ES-I3 (cell line): ENCODE measurements at regions not wholly inside any gene's neighbourhood (a gene's known extent, or its start where the extent isn't known, plus 50 kb on each side); places are given as distances from the start of the nearest gene placed in this dataset.
"Not testable (repeated sequence)": the region's sequence is repeated elsewhere in the genome, so short reads cannot be mapped to it uniquely, and the experiment has no call there.

Experiments used
- H3K36me3 ChIP-seq: 2 replicates; pipeline ENCODE4 v1.6.1; 2013; ENCODE audit warnings: mild to moderate bottlenecking, low read length, control low read depth, moderate library complexity; ENCODE audit not compliant: insufficient read depth
- H3K4me1 ChIP-seq: 2 replicates; pipeline ENCODE4 v1.6.1; 2013; ENCODE audit warnings: mild to moderate bottlenecking, control low read depth, low read length; ENCODE audit not compliant: insufficient read depth
- H3K9ac ChIP-seq: 2 replicates; pipeline ENCODE4 v1.6.1; 2013; ENCODE audit warnings: low read depth, mild to moderate bottlenecking, low read length, moderate library complexity
- H3K9me3 ChIP-seq: 2 replicates; pipeline ENCODE4 v1.6.1; 2013; ENCODE audit warnings: mild to moderate bottlenecking, low read length, moderate library complexity; ENCODE audit not compliant: control insufficient read depth, insufficient read depth

DNA sequence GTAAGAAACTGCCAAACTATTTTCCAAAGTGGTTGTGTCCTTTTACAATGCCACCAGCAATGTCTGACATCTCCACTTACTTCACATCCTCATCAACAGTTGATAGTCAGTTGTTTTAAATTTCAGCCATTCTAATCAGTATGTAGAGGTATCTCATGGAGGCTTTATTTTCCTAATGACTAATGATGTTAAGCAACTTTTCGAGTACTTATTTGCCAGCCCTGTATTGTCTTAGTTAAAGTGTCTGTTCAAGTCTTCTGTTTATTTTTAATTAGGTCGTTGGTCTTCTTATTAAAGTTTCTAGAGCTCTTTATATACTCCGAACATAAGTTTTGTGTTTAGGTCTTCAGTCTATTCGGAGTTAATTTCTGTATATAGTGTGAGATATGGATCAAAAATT lies 54.9 kb upstream of the NBPF12 start:
- not testable (repeated sequence) for H3K4me1 ChIP-seq, H3K9me3 ChIP-seq, H3K9ac ChIP-seq, H3K36me3 ChIP-seq

DNA sequence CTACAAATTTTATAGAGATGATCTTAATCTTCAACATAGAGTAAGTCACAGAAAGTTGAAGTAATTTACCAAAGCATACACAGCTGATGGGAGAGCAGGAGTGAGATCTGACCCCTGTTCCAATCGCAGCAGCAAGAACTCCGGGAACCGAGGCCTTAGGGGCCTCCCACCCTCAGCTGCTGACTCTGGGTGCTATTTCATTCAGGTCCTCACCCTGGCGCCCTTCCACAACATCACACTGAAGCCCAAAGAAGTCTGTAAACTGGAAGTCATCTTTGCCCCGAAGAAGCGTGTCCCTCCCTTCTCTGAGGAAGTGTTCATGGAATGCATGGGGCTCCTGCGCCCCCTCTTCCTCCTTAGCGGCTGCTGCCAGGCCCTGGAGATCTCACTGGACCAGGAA lies 57.0 kb upstream of the NBPF12 start:
- not testable (repeated sequence) for H3K9me3 ChIP-seq, H3K36me3 ChIP-seq, H3K4me1 ChIP-seq, H3K9ac ChIP-seq

DNA sequence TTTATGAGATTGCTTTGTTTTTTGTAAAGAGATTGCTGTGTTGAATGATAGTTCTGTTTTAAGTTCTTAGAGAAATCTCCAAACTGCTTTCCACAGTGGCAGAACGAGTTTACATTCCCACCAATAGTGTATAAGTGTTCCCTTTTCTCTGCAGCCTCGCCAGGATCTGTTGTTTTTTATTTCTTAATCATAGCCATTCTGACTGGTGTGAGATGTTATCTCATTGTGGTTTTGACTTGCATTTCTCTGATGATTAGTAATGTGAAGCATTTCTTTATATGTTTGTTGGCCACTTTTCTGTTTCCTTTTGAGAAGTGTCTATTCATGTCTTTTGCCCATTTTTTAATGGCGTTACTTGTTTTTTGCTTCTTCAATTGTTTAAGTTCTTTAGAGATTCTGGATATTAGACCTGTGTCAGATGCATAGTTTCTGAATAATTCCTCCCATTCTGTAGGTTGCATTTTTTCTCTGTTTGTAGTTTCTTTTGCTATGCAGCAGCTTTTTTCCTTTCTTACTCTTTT lies 74.3 kb upstream of the NBPF12 start:
- H3K36me3 ChIP-seq, H3K4me1 ChIP-seq, H3K9me3 ChIP-seq, H3K9ac ChIP-seq: not testable (repeated sequence)

DNA sequence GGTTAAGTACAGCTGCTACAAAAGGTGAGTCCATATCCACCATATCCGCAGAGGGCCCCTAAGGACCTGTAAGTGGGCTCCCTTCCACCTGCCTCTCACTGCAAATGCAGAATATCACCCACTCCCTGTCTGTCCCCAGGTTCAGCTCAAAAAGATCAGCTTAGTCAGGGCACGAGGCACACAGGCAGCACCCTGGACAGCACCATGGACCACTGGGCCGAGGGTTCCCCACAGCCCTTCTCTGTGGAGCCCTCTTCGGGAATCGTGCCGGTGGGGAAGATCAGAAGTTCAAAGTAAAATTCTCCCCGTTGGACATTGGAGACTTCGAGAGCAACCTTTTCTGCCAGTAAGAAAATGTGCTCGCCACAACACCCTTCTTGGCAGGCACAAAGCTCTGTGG lies 85.0 kb upstream of the NBPF12 start:
- not testable (repeated sequence) for H3K4me1 ChIP-seq, H3K9ac ChIP-seq, H3K9me3 ChIP-seq, H3K36me3 ChIP-seq

DNA sequence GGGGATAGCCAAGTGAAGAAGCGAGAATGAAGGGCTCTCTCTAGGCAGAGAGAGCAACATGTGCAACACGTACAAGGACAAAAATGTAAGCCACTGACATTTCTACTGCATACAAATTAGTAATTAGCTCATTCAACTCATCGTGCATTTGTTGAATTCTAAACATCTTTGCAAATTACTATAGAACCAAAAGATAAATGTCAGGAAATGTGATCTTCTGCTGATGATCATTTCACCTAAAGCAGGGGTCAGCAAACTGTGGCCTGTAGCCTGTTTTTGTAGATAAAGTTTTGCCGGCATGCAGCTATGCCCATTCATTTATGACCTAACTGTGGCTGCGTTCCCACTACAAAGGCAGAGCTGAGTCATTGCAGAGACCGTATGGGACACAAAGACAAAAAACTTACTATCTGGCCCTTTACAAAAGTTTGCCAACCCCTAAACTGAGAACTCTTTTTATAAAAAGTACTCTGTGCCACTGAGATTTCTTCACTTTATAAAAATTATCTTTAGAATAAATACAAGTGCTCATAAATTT lies 87.7 kb upstream of the NBPF12 start:
- not testable (repeated sequence) for H3K9me3 ChIP-seq, H3K36me3 ChIP-seq, H3K9ac ChIP-seq, H3K4me1 ChIP-seq

DNA sequence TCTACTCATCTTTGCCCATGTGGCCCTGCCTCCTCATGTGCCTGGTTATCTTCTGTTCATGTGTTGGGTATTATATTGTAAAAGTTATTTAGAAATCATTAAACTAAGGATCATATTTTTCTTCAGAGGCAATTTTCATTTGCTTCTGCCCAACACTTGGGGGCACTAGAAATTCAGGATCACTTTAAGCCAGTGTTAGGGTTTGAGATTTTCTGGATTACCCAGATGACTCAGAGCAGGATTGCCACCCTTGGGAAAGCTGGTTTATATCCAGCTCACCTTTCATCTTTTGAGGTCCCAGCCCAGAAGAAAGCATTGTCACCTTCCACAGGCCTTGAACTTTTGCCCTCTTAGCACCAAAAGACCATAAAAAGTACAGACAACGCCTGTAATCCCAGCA lies 99.4 kb upstream of the NBPF12 start:
- not testable (repeated sequence) for H3K36me3 ChIP-seq, H3K4me1 ChIP-seq, H3K9ac ChIP-seq, H3K9me3 ChIP-seq

DNA sequence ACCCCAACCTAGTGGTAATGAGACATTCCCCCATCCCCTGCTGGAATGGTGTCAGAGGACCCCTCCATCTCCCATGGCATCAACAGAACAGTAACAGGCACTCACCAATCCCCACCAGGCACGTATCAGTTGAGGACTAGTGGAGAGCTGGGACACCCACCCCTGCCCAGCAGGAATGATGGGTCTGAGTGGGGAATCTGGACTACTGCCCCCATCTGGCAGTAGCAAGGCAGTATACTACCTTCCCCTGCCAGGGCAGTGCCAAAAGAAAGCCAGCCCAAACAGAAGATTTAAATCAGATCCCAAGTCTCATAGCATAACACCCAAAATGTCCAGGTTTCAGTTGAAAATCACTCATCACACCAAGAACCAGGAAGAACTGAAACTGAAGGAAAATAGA lies 111.2 kb upstream of the NBPF12 start:
- not testable (repeated sequence) for H3K4me1 ChIP-seq, H3K9ac ChIP-seq, H3K36me3 ChIP-seq

DNA sequence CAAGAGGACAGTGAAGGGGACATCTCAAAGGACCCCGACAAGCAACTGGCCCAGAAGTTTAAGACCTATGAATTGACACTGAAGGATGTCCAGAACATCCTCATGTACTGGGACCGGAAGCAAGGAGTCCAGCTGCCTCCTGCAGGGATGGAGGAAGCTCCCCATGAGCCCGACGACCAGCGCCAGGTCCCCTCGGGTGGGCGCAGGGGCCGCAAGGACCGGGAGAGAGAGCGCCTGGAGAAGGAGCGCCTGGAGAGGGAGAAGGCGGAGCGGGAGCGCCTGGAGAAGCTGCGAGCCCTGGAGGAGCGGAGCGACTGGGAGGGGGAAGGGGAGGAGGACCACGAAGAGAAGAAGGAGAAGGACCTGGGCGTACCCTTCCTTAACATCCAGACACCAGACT lies 143.9 kb upstream of the NBPF12 start:
- not testable (repeated sequence) for H3K9ac ChIP-seq, H3K36me3 ChIP-seq, H3K9me3 ChIP-seq, H3K4me1 ChIP-seq

More for the DNA sequence above, 111.2 kb upstream of the NBPF12 start:
- not testable (repeated sequence) for H3K9me3 ChIP-seq

DNA sequence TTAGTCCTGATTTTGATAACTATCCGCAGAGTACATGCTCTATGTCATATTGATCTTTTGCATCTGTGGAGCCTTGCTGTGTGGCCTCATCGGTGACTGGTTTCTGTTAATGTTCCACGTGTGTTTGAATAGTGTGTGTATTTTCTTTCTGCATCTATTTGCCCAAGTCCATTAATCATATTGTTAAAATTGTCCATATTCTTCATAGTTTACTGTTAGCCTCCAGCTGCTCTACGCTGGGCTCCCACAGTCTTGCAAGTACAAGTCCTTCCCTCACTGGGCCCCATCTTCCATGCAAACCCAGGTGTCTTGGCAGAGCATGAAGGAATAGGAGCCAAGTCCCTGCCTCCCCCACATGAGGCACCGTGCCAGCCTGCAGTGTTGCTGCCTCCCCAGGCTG lies 145.4 kb upstream of the NBPF12 start:
- H3K4me1 ChIP-seq, H3K9me3 ChIP-seq, H3K9ac ChIP-seq, H3K36me3 ChIP-seq: not testable (repeated sequence)

DNA sequence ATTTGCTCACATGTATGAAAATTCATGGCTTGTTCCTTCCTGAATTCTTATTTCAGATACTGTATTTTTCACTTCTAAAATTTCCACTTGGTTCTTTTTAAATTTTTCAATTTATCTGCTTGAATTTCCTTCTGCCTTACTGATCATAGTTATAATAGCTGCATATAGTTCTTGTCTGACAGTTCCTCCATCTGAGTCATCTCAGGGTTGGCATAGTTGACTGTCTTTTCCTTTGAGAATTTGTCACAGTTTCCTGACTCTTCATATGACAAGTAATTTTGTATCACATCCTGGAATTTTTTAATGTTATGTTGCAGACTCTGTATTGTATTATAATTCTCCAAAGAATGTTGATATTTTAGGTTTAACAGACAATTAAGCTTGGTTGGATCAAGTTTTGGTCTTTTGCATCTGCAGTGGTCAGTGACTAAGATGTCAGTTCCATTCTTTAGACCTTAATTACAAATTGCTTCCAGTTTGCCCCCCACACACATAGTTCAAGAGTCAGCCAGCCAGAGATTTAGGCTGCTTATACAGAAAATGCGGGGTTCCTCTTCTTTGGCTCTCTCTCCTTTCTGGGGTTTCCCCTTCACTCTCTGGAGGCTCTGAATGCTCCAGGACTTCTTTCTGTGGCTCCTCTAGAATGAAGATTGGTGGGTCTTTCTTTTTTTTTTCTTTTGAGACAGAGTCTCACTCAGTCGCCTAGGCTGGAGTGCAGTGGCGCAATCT lies 153.7 kb upstream of the NBPF12 start:
- H3K36me3 ChIP-seq, H3K4me1 ChIP-seq, H3K9me3 ChIP-seq, H3K9ac ChIP-seq: not testable (repeated sequence)

DNA sequence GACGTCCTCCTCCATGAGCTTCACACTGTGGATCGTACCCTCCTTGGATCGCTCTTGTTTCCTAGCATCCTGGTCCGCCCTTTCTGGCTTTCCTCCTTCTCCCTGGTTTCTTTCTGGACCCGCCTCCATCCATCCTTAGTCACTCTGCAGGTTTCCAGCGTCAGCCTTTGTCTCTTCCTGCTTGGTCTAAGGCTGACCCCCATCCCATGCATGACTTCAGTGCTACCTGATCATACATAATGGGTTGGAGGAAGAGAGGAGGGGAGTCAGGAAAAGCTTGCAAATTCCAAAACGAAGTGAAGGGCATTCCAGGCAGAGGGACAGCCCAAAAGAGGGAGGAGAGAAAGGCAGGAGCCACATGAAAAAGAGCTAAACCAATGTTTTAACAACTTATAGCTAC lies 156.9 kb upstream of the NBPF12 start:
- not testable (repeated sequence) for H3K4me1 ChIP-seq, H3K36me3 ChIP-seq, H3K9me3 ChIP-seq, H3K9ac ChIP-seq

DNA sequence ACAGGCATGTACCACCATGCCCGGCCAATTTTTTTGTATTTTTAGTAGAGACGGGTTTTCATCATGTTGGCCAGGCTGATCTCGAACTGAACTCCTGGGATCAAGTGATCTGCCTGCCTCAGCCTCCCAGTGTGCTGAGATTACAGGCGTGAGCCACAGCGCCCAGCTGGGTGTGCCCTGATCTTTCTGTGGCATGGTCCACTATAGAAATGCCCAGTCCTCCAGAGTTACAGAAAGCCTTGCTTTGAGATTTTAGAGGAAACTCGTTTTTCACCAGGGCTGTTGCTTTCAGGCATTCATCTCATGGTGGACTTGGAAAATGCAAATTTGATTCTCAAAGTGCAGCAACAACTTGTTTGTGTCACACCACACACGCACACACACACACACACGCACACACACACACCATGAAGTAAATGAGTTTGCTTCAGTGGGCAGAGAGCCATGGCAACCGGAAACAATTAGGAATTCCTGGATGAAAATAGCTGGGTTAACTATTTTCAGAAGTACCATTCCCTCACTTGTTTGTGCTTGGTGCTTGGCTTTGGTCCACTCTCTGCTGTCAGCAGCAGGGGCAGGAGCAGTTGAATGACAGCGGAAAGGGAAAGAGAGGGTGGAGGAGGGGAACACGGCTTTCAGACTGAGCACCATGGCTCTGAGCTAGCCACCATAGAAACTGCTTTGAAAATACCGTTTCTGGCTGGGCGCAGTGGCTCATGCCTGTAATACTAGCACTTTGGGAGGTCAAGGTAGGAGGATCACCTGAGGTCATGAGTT lies 160.1 kb upstream of the NBPF12 start:
- not testable (repeated sequence) for H3K9ac ChIP-seq, H3K36me3 ChIP-seq, H3K4me1 ChIP-seq

DNA sequence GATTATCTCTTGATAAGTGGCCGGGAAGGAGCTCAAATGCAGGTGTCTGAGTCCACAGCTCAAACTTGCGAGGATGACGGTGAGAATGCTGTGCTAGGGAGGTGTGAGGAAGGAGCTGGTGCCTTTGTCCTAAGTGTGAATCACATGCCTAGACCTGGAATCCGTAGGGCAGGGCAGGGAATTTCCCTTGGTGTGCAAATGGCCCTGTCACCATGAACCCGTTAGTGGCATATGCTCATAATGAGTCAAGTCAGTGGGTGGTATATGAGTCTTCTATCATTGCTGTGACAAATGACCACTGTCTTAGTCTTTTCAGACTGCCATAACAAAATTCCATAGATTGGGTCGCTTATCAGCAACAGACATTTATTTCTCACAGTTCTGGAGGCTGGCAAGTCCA lies 163.1 kb upstream of the NBPF12 start:
- not testable (repeated sequence) for H3K4me1 ChIP-seq, H3K9ac ChIP-seq, H3K9me3 ChIP-seq, H3K36me3 ChIP-seq

More for the DNA sequence above, 160.1 kb upstream of the NBPF12 start:
- H3K9me3 ChIP-seq, result not testable (repeated sequence)

DNA sequence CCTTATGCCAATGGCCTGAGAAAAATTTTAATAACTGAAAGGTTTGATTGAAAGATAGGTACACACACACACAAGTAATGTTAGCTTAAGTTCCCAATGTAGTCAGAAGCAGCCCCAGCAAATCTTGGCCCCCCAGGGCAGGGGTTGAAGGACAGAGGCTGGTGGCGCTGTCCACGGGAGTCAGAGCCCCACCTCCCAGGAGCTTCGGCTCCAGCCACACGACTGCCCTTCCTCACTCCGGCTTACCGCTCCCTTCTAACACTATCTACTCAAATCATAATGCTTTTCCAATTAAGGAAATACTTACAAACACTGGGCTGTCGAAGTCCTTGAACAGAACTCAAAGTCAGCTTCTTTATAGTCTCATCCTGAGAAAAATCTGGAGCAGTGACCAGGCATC lies 163.9 kb upstream of the NBPF12 start:
- not testable (repeated sequence) for H3K9ac ChIP-seq, H3K36me3 ChIP-seq, H3K4me1 ChIP-seq, H3K9me3 ChIP-seq

DNA sequence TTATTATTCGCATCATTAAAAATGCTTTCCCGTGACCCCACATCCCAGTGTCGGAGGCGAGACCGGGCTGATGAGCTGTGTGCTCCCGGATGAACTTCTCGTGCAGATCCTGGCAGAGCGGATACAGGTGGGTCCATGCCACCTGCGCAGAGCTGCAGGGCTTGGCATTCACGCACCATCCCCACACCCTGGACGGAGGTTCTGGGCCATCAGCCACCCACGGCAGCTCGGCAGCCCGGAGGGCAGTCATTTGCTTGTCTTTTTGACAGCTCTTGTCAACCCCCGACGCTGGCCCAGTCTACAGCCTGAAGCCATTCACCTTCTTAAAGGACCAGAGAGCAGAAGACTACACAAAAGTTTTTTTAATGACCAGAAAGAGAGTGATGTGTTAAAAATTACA lies 166.7 kb upstream of the NBPF12 start:
- H3K9me3 ChIP-seq, H3K36me3 ChIP-seq, H3K9ac ChIP-seq, H3K4me1 ChIP-seq: not testable (repeated sequence)
